DND-41 (cell line): ENCODE measurements at regions not wholly inside any gene's neighbourhood (a gene's known extent, or its start where the extent isn't known, plus 50 kb on each side); places are given as distances from the start of the nearest gene placed in this dataset.

ENCODE experiments used
- ATAC-seq: fragments of 200-7000 bp; cut with Tn5 transposase; 3 replicates; pipeline ENCODE4 v1.9.1; 2021; ENCODE audit warnings: low read depth; ENCODE audit not compliant: insufficient read depth
- DNase-seq: peaks from one replicate; pipeline ENCODE4 v3.0.0-alpha.2; 2020
- H2AFZ ChIP-seq: 2 replicates; pipeline ENCODE4 v1.6.0; 2012; ENCODE audit warnings: low read depth, low read length
- H3K27ac ChIP-seq: 2 replicates; pipeline ENCODE4 v1.5.1; 2012; ENCODE audit warnings: low read length, inconsistent platforms
- H3K27me3 ChIP-seq: fragments of 200-600 bp; sonication (generic); 2 replicates; pipeline ENCODE4 v1.6.0; 2012; ENCODE audit warnings: low read length, mild to moderate bottlenecking, inconsistent platforms; ENCODE audit not compliant: insufficient read depth, poor library complexity
- H3K36me3 ChIP-seq: 2 replicates; pipeline ENCODE4 v1.5.1; 2012; ENCODE audit warnings: low read length, inconsistent platforms; ENCODE audit not compliant: insufficient read depth
- H3K4me1 ChIP-seq: 2 replicates; pipeline ENCODE4 v1.5.1; 2012; ENCODE audit warnings: mild to moderate bottlenecking, low read length; ENCODE audit not compliant: insufficient read depth
- H3K4me2 ChIP-seq: 2 replicates; pipeline ENCODE4 v1.6.0; 2012; ENCODE audit warnings: mild to moderate bottlenecking, moderate library complexity, low read length, inconsistent platforms; ENCODE audit not compliant: insufficient read depth
- H3K4me3 ChIP-seq, 2 experiments: fragments of 200-600 bp in 1 of 2; shearing (Covaris generic) in 1 of 2; 2 replicates each; pipeline ENCODE4 v1.5.1; 2012 to 2016; ENCODE audit warnings: inconsistent platforms in 2 of 2, low read length in 2 of 2, mild to moderate bottlenecking in 2 of 2, low read depth in 1 of 2, moderate library complexity in 1 of 2
- H3K79me2 ChIP-seq: 2 replicates; pipeline ENCODE4 v1.6.0; 2012; ENCODE audit warnings: low read length, inconsistent platforms; ENCODE audit not compliant: insufficient read depth
- H3K9ac ChIP-seq: 2 replicates; pipeline ENCODE4 v1.6.0; 2012; ENCODE audit warnings: low read depth, mild to moderate bottlenecking, inconsistent platforms, low read length, moderate library complexity
- H3K9me3 ChIP-seq: 2 replicates; pipeline ENCODE4 v1.5.1; 2012; ENCODE audit warnings: low read length, moderate library complexity, mild to moderate bottlenecking, inconsistent platforms; ENCODE audit not compliant: insufficient read depth, severe bottlenecking
- H4K20me1 ChIP-seq: 2 replicates; pipeline ENCODE4 v1.6.0; 2012; ENCODE audit warnings: low read length; ENCODE audit not compliant: insufficient read depth
- CTCF ChIP-seq: IDR thresholded peaks from 2 replicates; pipeline ENCODE4 v1.5.1; 2012; ENCODE audit warnings: borderline replicate concordance, low read length, moderate library complexity, mild to moderate bottlenecking; ENCODE audit not compliant: poor library complexity, severe bottlenecking; ENCODE audit errors: extremely low read depth
- EZH2 ChIP-seq: IDR thresholded peaks from 3 replicates; pipeline ENCODE4 v1.6.1; 2012; ENCODE audit warnings: borderline replicate concordance, low read depth, mild to moderate bottlenecking, moderate library complexity, low read length, inconsistent platforms; ENCODE audit not compliant: severe bottlenecking

- H3K9ac ChIP-seq, result no peak overlapping the region
- no peak overlapping the region for H3K4me2 ChIP-seq
- no peaks in the 10 kb centered on the region for H3K36me3 ChIP-seq
- H3K27ac ChIP-seq, result no peak overlapping the region
- no peaks in the 10 kb centered on the region for H3K79me2 ChIP-seq
- H2AFZ ChIP-seq, result no peak overlapping the region
- no peaks in the 10 kb centered on the region for H4K20me1 ChIP-seq
- H3K4me3 ChIP-seq, result no peak overlapping the region
- peak; percentile 4 for DNase-seq
- peaks cover 3% of the 10 kb centered on the region for H3K27me3 ChIP-seq
- ATAC-seq, result no peak
- H3K9me3 ChIP-seq, result no peaks in the 10 kb centered on the region
- no peaks in the 10 kb centered on the region for H3K4me1 ChIP-seq
- TF ChIP-seq EZH2, result no peak
- TF ChIP-seq CTCF, result no peak
Measured at GRCh38 chr10:90352288-90352687, 505.6 kb downstream of the HTR7 start.

DNA sequence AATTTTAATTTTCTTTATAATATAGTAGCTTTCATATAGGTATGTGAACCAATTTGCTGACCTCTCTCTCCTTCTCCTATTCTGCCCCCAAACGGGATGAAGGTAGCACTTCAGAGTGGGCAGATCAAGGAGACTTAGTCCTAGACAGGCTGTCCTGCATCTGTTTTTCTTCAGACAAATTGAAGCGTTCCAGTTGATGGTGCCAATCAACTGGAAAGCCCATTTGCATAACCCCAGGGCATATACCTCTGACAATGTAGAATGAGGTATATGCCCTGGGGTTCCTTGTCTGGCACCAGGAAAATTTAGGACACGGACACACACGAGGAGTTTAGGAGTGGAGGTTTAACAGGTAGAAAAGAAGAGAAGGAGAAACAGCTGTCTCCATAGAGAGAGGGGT is 502.9 kb downstream of the HTR7 start:
- H2AFZ ChIP-seq, result no peak overlapping the region
- no peak overlapping the region for H3K4me3 ChIP-seq
- H3K4me2 ChIP-seq, result no peak overlapping the region
- no peaks in the 10 kb centered on the region for H3K4me1 ChIP-seq
- DNase-seq (no peak), ATAC-seq (no peak)
- no peak for TF ChIP-seq CTCF
- no peak for TF ChIP-seq EZH2
- H3K79me2 ChIP-seq, result no peaks in the 10 kb centered on the region
- peaks cover 3% of the 10 kb centered on the region for H3K27me3 ChIP-seq
- no peaks in the 10 kb centered on the region for H3K9me3 ChIP-seq
- H4K20me1 ChIP-seq, result no peaks in the 10 kb centered on the region
- no peak overlapping the region for H3K9ac ChIP-seq
- no peaks in the 10 kb centered on the region for H3K36me3 ChIP-seq
- H3K27ac ChIP-seq, result no peak overlapping the region

DNA sequence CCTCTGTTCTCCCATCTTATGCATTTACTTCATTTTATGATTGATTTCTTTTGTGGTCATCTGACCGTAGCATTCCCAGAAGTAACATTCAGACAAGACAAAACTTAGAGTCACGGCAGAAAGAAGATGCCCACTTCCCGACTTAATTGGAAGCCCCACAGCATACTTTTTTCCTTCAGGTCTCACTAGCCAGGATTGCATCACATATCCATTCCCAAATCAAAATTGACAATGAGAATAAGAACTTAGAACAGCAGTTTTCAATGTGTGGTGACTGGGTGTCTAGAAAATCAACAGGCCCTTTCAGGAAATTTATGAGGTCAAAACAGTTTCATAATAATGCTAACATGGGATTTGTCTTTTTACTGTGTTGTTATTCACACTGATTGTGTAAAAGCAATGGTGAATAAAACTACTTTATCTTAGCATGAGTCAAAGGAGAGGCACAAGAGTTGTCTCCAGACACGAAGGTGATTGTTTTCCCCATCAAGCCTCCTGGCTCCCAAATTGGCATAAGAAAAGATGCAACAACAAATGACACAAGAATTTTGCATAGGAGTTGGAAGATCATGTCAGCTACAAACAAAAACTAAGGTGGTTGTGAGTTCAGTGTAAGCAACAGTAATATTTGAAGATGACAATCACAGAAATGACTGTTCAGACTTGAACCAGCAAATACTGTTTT is 493.9 kb downstream of the HTR7 start:
- H3K9me3 ChIP-seq, result no peaks in the 10 kb centered on the region
- H3K79me2 ChIP-seq, result no peaks in the 10 kb centered on the region
- H3K27me3 ChIP-seq, result peaks cover 13% of the 10 kb centered on the region
- H3K27ac ChIP-seq, result no peak overlapping the region
- H3K4me3 ChIP-seq, result no peak overlapping the region
- TF ChIP-seq CTCF (no peak), EZH2 (no peak)
- no peak overlapping the region for H3K4me2 ChIP-seq
- no peaks in the 10 kb centered on the region for H3K36me3 ChIP-seq
- H4K20me1 ChIP-seq, result no peaks in the 10 kb centered on the region
- no peak overlapping the region for H2AFZ ChIP-seq
- H3K9ac ChIP-seq, result no peak overlapping the region
- DNase-seq (no peak), ATAC-seq (no peak)
- no peaks in the 10 kb centered on the region for H3K4me1 ChIP-seq
